Anterior cingulate cortex (tissue), 58 donors: ENCODE measurements at regions not wholly inside any gene's neighbourhood (a gene's known extent, or its start where the extent isn't known, plus 50 kb on each side); places are given as distances from the start of the nearest gene placed in this dataset.

ENCODE experiments used
- DNase-seq, 58 donors: peaks; one replicate each; lab custom pipeline; 2025; lab: John Stamatoyannopoulos, UW

DNA sequence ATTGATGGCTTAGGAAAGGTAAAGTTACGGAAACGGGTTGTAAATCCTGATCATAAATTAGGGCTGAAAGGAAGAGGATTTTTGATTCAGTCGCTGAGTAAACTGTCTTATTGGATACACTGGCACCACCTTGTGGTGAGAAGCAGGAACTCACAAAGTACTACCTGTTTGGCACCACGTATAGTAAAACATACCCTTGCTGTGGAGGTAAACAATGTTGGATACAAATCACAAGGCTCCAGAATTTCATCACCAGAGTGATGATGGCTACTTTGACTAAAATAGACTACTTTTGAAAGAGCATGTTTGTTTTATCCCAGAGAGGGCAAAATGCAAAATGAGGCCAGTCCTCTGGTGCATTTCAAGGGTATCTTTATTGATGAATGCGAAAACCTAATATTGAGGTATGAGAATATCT is 216.9 kb downstream of the IGSF11 start:
- peak in 27 of 58 donors; percentile 0 to 61 (median 13) for DNase-seq

DNA sequence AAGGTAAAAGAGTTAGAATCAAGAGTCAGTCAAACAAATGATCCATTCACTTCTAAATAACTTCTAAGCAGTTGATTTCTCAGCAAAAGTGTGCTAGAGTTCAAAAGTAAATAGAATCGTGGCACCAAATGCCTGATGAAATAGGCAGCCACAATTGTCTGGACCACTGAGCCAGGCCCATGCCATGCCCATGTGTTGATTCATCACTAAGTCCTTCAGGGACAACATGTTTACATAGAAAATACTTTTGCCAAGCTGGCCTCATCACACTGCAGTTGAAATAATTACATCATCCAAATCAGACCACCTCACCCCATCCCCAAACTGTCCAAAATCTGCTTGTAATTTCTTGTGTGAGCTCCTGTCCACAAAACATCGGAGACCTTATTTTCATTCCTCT is 216.3 kb downstream of the IGSF11 start:
- no peak for DNase-seq

DNA sequence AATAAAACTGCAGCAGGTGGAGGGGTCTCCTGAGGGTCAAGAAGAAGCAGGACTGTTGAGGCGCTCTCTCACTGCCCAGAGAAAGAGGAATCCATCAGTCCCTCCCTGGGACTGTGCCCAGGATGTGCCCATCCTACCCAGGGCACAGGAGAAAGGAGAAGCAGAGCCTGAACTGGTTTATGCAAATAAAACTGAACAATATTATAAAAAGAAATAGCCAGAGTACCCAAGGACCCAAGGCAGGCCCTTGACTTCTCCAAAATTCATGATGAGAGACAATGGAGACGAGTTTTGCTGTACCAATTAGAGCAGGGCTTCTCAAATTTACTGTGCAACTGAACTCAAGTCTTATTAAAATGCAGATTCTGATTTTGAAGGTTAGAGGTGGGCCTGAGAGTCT is 211.0 kb downstream of the IGSF11 start:
- no peak for DNase-seq

DNA sequence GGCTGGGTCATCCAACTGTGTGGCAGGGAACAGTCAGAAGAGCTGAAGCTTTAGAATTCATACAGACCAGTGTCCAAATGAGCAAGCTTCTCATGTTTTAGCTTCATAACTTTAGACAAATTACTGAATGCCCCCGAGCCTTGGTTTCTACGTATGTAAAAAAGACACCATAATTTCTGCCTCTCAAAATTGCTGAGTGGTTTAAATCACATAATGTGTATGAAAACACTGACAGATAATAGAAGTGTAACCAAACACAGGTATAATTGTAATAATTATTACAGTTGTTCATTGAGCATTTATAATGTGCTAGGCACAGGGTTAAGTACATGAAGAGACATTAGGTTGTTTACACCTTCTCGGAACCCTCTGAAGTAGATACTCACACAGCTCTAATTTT is 207.2 kb downstream of the IGSF11 start:
- no peak for DNase-seq

DNA sequence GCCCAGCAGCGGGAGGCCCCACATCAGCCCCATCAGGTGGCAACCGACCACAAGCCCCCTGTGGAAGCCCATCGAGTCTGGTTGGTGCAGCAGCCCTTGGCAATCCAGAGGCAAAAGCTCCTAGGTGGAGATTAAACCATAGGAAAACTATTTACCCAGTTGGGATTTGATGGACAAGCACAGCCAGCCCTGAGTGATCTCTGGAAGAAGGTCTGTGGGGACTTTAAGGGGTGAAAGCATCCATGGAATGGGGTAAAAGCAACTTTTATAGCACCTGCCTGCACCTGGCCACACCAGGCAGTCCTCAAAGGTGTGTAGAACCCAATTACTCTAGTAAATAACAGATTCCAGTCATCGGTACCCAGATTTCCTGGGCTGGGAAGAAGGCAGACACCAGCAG is 206.3 kb downstream of the IGSF11 start:
- no peak for DNase-seq

DNA sequence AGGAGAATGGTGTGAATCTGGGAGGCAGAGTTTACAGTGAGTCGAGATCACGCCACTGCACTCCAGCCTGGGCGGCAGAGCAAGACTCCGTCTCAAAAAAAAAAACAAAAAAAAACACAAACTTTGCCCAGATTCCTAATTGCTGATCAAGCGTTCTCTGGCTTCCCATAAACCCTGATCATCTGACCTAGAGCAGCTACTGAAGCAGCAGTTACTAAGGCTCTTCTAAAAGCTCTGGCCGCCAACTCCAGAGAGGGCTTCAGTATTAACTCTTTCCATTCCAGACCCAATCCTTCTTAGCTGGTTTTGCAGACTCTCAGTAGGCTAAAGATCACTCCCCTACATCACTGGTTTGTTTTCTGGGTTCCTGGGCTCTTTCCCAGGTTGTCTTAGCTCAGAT is 201.6 kb downstream of the IGSF11 start:
- no peak for DNase-seq

DNA sequence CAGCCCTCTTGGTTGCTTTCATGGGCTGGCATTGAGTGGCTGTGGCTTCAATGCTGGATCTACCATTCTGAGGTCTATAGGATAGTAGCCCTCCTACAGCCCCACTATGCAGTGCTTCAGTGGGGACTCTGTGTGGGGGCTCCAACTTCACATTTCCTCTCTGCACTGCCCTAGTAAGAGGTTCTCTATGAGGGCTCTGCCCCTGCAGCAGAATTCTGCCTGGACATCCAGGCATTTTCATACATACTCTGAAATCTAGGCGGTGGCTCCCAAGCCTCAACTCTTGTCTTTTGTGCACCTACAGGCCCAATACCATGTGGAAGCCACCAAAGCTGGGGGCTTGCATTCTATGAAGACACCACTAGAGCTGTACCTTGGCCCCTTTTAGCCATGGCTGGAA is 195.8 kb downstream of the IGSF11 start:
- no peak for DNase-seq

DNA sequence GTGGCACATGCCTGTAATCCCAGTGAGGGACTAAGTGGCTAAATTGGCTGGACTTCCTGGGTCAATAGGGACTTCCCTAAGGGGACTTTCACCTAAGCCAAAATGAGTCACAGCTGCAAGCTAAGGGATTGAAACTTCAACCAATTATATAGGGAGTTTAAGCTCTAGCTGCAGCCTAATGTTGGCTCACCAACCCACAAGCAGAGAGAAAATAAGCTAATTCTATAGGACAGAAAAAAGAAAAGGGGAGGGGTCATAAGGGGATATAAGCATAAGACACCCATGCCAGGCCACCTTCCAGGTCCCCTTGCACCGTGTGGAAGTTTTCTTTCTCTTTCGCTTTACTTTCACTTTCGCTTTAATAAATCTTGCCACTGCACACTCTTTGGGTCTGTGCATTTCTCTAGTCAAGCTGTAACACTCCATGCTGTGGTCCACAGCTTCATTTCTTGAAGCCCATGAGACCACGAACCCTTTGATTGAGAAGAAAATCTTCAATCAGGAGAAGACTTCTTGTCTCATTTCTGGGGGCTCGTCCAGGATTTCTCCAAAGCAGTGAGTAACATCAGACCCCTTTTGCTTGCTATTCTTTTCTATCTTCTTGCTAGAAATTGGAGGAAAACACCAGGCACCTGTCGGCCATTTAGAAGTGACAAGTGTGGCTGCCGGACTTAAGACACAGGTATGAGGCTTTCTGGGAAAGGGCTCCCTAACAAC is 192.3 kb downstream of the IGSF11 start:
- DNase-seq = no peak

DNA sequence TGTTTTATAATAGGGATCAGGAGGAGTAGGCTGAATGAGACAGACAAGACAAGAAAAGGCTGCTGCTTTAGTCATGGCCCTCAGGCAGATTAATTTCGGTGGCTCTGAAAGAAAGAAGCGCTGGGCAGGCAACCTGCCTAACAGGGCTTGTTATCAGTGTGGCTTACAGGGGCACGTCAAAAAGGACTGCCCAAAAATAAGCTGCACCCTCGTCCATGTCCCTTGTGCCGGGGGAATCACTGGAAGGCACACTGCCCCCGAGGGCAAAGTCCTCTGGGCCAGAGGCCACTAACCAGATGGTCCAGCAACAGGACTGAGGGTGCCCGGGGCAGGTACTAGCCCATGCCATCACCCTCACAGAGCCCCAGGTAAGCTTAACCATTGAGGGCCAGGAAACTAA is 188.5 kb downstream of the IGSF11 start:
- no peak for DNase-seq
